ENCODE measurements at regions not wholly inside any gene's neighbourhood (a gene's known extent, or its start where the extent isn't known, plus 50 kb on each side); places are given as distances from the start of the nearest gene placed in this dataset.

- Histone ChIP-seq H3K27ac (no peak overlapping the region), H3K27me3 (no peaks in the 10 kb centered on the region), H3K9me3 (no peaks in the 10 kb centered on the region), H3K4me1 (peaks cover 0 to 12% (median 2%) of the 10 kb centered on the region in 4 donors), H3K36me3 (no peaks in the 10 kb centered on the region), H3K4me3 (no peak overlapping the region)
- intact Hi-C loops (cut with DNase I; ENCODE audit: low total_unique reads) = no loop called here
- DNase-seq = no peak
- no peak for TF ChIP-seq CTCF (IDR thresholded peaks at IDR 0.05)
Measured at GRCh38 chr11:26144911-26145310, 187.0 kb upstream of the ANO3 start.

- no peaks in the 10 kb centered on the region for H3K36me3 ChIP-seq
- no peaks in the 10 kb centered on the region for H3K27me3 ChIP-seq
- intact Hi-C loops (cut with DNase I; ENCODE audit: low total_unique reads) = no loop called here
- no peak for DNase-seq
- no peak overlapping the region for H3K27ac ChIP-seq
- H3K4me1 ChIP-seq = no peaks in the 10 kb centered on the region
- no peaks in the 10 kb centered on the region for H3K9me3 ChIP-seq
- no peak overlapping the region for H3K4me3 ChIP-seq
- TF ChIP-seq CTCF (IDR thresholded peaks at IDR 0.05) = no peak
Measured at GRCh38 chr11:26149585-26149984, 182.3 kb upstream of the ANO3 start.

- intact Hi-C loops (cut with DNase I; ENCODE audit: low total_unique reads) = no loop called here
- Histone ChIP-seq H3K9me3 (no peaks in the 10 kb centered on the region), H3K4me3 (no peak overlapping the region), H3K4me1 (no peaks in the 10 kb centered on the region), H3K36me3 (no peaks in the 10 kb centered on the region), H3K27me3 (no peaks in the 10 kb centered on the region), H3K27ac (no peak overlapping the region)
- TF ChIP-seq CTCF (IDR thresholded peaks at IDR 0.05) = no peak
- no peak for DNase-seq
Measured at GRCh38 chr11:26150031-26150430, 181.9 kb upstream of the ANO3 start.

DNA sequence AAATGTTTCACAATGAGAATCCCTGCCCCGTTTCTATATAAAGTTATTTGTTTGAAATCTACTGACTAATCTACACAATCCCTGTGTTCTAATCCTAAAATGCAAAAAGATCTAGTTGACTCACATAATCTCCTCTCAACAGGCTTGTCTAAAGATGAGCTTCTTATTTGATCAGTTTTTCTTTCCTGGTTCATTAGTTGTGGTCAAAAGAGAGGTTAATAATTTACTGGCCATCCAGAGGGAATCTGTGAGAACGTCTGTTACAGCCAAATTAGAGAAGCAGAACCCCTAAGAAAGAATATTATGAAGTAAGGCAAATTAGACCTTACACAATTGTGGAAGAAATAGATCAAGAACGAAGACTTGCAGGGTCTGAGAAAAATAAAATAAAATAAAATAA, 173.7 kb upstream of the ANO3 start:
- Histone ChIP-seq H3K36me3 (no peaks in the 10 kb centered on the region), H3K27me3 (no peaks in the 10 kb centered on the region), H3K4me1 (no peaks in the 10 kb centered on the region), H3K27ac (no peak overlapping the region), H3K4me3 (no peak overlapping the region), H3K9me3 (no peaks in the 10 kb centered on the region)
- no peak for DNase-seq
- intact Hi-C loops (cut with DNase I; ENCODE audit: low total_unique reads) = no loop called here
- no peak for TF ChIP-seq CTCF (IDR thresholded peaks at IDR 0.05)

DNA sequence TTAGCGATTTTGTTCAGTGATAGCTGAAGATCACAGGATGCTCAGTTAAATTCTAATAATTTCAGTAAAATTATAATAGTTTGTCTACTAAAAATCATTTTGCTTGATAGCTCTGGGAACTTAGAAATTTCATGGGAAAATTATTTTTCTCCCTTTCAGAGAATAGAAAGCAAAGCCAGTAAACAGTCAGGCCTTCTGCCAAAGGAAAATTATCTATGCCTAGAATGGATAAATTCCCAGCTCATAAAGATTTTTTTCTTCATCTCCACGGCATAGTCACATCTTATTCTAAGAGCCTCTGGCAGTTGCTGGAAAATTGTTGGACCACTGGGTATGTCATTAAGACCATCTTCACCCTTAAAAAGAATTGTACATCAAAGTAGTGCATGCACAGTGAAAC, 169.6 kb upstream of the ANO3 start:
- no peak for TF ChIP-seq CTCF (IDR thresholded peaks at IDR 0.05)
- Histone ChIP-seq H3K27me3 (no peaks in the 10 kb centered on the region), H3K9me3 (no peaks in the 10 kb centered on the region), H3K36me3 (no peaks in the 10 kb centered on the region), H3K27ac (no peak overlapping the region), H3K4me1 (no peaks in the 10 kb centered on the region), H3K4me3 (no peak overlapping the region)
- DNase-seq = no peak
- intact Hi-C loops (cut with DNase I; ENCODE audit: low total_unique reads) = no loop called here

DNA sequence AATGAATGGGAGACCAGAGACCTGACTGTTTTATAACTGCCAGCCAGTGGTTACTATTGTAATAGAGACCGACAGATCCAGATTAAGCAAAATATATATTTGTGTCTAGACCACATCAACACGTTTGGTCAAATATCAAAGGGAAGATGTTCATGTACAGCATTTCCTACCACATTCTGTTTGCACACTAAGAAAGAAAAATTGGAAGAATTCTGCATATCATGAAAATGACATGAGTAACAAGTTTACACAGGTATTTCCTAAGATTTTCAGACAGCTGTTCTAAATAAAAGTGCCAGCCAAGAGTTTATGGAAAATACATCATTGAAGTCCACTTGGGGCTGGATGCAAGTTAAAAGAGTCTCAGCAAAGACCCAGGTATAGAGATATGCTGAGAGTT, 145.5 kb upstream of the ANO3 start:
- no peak for TF ChIP-seq CTCF (IDR thresholded peaks at IDR 0.05)
- no peak overlapping the region for H3K4me3 ChIP-seq
- H3K27ac ChIP-seq = no peak overlapping the region
- no peaks in the 10 kb centered on the region for H3K27me3 ChIP-seq
- H3K9me3 ChIP-seq = no peaks in the 10 kb centered on the region
- intact Hi-C loops (cut with DNase I; ENCODE audit: low total_unique reads) = no loop called here
- peaks cover 0 to 42% (median 4%) of the 10 kb centered on the region in 4 donors for H3K4me1 ChIP-seq
- no peak for DNase-seq
- H3K36me3 ChIP-seq = no peaks in the 10 kb centered on the region
